Mesodermal cell (in vitro differentiated cells): ENCODE measurements at regions not wholly inside any gene's neighbourhood (a gene's known extent, or its start where the extent isn't known, plus 50 kb on each side); places are given as distances from the start of the nearest gene placed in this dataset.

ENCODE experiments used
- H3K27ac ChIP-seq: 2 replicates; pipeline ENCODE4 v1.7.0; 2013; ENCODE audit warnings: mild to moderate bottlenecking, low read depth, low read length, moderate library complexity; ENCODE audit not compliant: severe bottlenecking
- H3K36me3 ChIP-seq: 2 replicates; pipeline ENCODE4 v1.7.1; 2013; ENCODE audit warnings: mild to moderate bottlenecking, low read length, moderate library complexity; ENCODE audit not compliant: control insufficient read depth, insufficient read depth
- H3K4me1 ChIP-seq: one replicate; pipeline ENCODE4 v1.7.1; 2013; ENCODE audit warnings: mild to moderate bottlenecking, low read length; ENCODE audit not compliant: insufficient read depth, control insufficient read depth, poor library complexity, severe bottlenecking
- H3K4me3 ChIP-seq: 2 replicates; pipeline ENCODE4 v1.7.0; 2013; ENCODE audit warnings: low read length, control low read depth, mild to moderate bottlenecking; ENCODE audit not compliant: insufficient read depth, poor library complexity, severe bottlenecking; ENCODE audit errors: extremely low read depth
- H3K9me3 ChIP-seq: 2 replicates; pipeline ENCODE4 v1.7.1; 2013; ENCODE audit warnings: mild to moderate bottlenecking, low read length, moderate library complexity; ENCODE audit not compliant: control insufficient read depth
- WGBS, 2 experiments: methylation state at CpG; one replicate each; pipeline ENCODE4 v1.1.5; 2013; ENCODE audit warnings: missing lambda C conversion rate in 2 of 2; ENCODE audit not compliant: insufficient coverage in 2 of 2; 5-methylcytosine and 5-hydroxymethylcytosine counted together

DNA sequence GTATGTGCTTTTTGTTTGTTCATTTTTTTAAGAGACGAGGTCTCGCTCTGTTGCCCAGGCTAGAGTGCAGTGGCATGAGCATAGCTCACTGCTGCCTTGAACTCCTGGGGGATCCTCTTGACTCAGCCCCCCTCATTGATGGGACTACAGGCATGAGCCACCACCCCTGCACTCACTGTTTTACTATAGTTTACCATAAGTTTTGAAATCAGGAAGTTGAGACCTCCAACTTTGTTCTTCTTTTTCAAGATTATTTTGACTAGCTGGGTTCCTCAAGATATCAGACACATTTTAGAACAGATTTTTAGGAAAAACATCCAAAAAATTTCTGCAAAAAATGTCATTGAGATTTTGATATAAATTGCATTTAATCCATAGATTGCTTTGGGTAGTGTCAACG lies 120.4 kb upstream of the FGGY start:
- H3K4me3 ChIP-seq: no peak overlapping the region
- H3K27ac ChIP-seq: no peak overlapping the region
- H3K4me1 ChIP-seq: peaks cover 9% of the 10 kb centered on the region
- WGBS, 2 experiments: no CpG with 5 or more reads among the region's 3 CpGs
- peaks cover 5% of the 10 kb centered on the region for H3K9me3 ChIP-seq
- H3K36me3 ChIP-seq: no peaks in the 10 kb centered on the region

DNA sequence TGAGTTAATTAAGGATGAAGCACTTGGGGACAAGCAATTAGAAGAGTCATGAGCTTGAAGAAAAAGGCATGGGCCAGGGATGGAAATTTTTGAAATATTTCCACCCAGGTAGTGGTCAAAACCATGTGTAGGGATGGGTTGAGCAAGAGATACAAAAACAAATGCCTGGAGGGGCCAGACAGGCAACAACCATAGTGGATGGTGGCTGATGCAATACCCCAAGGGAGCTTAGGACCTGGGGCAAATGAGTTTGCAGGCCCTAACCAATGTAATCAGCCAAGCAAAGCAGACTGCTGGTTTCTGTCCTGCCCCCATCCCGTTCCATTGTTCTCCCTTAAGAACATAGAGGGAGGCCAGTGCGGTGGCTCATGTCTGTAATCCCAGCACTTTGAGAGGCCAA lies 119.1 kb upstream of the FGGY start:
- Histone ChIP-seq H3K4me1 (peaks cover 9% of the 10 kb centered on the region), H3K9me3 (peaks cover 5% of the 10 kb centered on the region), H3K4me3 (no peak overlapping the region), H3K36me3 (no peaks in the 10 kb centered on the region), H3K27ac (no peak overlapping the region)
- WGBS, 2 experiments: no CpG with 5 or more reads among the region's 2 CpGs

DNA sequence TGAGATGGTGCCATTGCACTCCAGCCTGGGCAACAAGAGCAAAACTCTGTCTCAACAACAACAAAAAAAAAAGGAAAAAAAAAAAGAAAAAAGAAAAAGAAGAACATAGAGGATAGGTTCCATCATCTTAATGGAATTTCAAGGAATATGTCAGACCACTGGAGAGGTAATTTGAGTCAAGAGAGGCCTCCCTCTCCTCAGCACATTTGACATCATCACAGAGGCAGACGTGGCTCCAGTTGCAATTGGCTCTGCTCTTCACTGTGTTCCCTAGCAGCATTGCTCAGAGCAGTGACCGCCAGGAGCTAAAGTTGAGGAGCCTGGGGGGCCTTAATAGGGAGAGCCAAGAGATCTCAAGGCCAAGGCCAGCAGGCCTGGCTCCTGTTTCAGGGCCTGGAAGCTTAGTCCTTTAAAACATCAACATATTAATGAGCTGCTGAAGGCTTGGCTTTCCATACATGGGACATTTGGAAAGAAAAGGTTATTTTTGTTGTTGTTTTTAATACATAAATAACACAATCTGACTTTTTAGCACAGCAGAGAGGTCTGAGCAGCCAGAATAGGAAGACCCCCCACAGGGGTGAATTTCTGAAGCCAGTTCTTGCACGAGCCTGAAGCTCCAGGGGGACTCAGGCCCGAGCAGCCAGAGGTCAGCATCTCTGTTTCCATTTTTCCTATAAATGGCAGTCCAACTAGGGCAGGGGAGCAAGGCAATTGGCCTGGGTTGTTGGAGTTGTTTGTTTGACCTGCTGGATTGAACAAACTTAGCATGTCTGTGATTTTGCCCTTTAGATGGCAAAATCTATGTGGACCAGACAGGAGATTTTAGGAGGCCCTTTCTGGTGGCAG lies 118.3 kb upstream of the FGGY start:
- H3K9me3 ChIP-seq: peaks cover 5% of the 10 kb centered on the region
- no peak overlapping the region for H3K27ac ChIP-seq
- H3K4me1 ChIP-seq: peaks cover 5% of the 10 kb centered on the region
- no peak overlapping the region for H3K4me3 ChIP-seq
- WGBS, 2 experiments: 60 to 91% methylated on average over 1 to 4 of the region's 4 CpGs
- H3K36me3 ChIP-seq: no peaks in the 10 kb centered on the region

DNA sequence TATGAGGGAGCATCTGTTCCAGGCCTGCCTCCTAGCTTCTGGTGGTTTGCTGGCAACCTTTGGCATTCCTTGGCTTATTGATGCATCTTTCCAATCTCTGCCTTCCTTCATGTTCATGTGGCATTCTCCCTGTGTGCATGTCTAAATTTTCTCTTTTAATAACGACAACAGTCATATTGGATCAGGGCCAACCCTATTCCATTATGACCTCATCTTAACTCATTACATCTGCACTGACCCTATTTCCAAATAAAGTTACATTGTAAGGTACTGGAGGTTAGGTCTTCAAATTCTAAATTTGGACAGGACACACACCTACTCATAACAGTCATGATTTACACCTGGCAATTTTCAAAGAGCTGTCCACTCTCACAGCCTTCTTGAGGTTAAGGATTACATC lies 117.2 kb upstream of the FGGY start:
- Histone ChIP-seq H3K36me3 (no peaks in the 10 kb centered on the region), H3K4me1 (no peaks in the 10 kb centered on the region), H3K27ac (no peak overlapping the region), H3K9me3 (peaks cover 5% of the 10 kb centered on the region), H3K4me3 (no peak overlapping the region)
- WGBS, 2 experiments: 100% methylated on average over 1 of the region's 1 CpG

DNA sequence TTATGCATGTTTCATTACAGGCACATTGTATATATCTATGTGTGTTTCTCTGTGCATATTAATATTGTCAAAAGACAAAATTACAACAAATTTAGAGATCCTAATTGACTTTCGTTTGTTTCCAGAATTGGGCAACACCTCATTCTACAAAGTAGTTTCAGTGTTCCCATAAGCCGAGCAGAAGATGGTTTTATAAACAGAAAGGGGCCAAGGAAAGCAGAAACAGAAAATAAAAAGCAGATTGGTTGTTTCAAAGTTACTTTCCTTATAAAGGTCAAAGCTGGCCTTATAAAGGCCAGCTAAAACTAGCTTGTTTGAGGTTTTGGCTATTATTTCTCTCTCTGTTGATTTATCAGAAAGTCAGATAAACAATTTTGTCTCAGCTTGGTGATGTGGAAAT lies 116.2 kb upstream of the FGGY start:
- Histone ChIP-seq H3K36me3 (no peaks in the 10 kb centered on the region), H3K4me3 (no peak overlapping the region), H3K9me3 (peaks cover 5% of the 10 kb centered on the region), H3K4me1 (no peaks in the 10 kb centered on the region), H3K27ac (no peak overlapping the region)
- WGBS, 2 experiments: 100% methylated on average over 2 of the region's 2 CpGs; no CpG with 5 or more reads in 1 of the 2 experiments

DNA sequence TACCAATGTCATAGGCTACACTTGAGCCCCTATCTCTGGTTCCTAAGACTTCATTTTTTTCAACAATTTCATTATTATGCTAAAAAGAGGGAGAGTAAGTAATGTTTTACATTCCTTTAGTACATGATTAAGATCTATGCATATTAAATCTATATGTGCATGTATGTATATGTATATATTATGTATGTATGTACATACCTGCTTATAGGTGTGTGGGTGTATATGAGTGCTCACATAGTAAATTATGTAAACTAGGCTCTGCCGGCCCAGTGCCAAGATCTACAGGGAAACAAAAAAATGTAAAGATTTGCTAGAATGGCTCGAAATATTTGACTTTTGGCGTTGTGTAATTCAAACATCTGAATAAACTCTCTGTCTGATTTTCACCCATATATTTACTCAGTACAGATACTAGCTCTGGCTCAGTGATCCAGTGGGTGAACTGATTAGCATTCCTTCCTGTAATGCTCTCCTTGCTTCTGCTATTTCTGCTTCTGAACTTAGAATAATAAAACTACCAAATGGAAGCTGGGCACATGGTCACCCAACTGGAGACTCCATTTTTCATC lies 113.1 kb upstream of the FGGY start:
- no peaks in the 10 kb centered on the region for H3K36me3 ChIP-seq
- WGBS, 2 experiments: 86 to 100% methylated on average over 2 to 3 of the region's 3 CpGs
- no peaks in the 10 kb centered on the region for H3K4me1 ChIP-seq
- H3K9me3 ChIP-seq: no peaks in the 10 kb centered on the region
- H3K4me3 ChIP-seq: no peak overlapping the region
- H3K27ac ChIP-seq: no peak overlapping the region

DNA sequence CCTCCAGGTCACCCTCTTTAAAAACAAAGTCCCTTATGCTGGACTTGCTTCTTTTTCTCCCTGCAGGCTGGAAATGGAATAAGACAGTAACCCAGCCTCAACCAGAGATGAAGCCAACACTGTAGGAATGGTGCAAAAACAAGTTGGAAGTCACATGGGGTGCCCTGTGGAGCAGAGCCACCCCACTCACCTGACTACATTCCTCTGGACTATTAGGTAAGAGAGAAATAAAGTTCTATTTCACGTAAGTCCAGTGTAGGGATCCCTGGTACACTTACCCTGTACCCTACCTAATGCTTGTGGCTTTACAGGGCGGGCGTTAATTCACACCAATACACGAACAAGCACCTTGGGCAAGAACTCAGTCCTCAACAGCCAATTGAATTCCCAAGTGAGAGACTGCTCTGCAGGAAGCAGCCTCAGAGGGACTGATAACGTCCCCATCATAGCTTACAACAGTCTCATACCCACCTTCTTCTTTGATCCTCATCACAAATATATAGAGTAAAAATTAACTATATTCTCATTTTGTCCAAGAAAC lies 112.5 kb upstream of the FGGY start:
- no peaks in the 10 kb centered on the region for H3K4me1 ChIP-seq
- 61 to 71% methylated on average over 1 to 3 of the region's 5 CpGs for WGBS, 2 experiments

DNA sequence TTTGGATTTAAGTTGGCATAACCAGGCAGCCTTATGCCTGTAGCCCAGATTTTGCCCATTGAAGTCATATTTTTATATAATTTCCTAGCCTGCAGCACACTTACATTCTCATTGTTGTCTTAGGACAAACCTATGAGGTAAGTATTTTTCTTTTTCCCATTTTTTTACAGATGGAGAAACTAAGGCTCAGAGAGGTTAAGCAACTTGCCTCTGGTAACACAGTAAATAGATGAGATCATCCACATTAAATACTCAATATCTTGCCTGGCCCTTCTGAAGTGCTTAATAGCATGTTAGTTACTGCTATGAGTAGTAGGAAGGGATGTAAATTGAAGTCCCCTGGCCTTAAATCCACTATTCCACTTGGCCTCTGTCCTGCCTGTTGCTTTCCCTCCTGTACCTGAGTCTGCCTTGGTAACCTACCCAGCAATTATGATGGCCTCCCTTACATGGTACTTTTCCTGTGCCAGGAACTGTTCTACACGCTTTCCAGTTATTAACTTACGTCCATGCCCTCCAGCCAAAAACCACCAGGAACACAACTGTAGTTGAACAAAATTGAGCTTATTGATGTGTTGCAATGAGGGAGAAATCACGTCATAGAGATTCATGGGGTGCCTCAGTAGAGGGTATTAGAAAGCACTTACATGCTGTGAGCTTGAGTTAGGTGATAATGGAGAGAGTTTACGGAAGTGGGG lies 111.6 kb upstream of the FGGY start:
- Histone ChIP-seq H3K4me3 (no peak overlapping the region), H3K27ac (no peak overlapping the region), H3K4me1 (no peaks in the 10 kb centered on the region), H3K9me3 (peaks cover 5% of the 10 kb centered on the region), H3K36me3 (no peaks in the 10 kb centered on the region)
- WGBS, 2 experiments: 88 to 100% methylated on average over 2 to 3 of the region's 4 CpGs

More for the DNA sequence above, 112.5 kb upstream of the FGGY start:
- no peaks in the 10 kb centered on the region for H3K9me3 ChIP-seq
- no peaks in the 10 kb centered on the region for H3K36me3 ChIP-seq
- no peak overlapping the region for H3K4me3 ChIP-seq
- no peak overlapping the region for H3K27ac ChIP-seq

DNA sequence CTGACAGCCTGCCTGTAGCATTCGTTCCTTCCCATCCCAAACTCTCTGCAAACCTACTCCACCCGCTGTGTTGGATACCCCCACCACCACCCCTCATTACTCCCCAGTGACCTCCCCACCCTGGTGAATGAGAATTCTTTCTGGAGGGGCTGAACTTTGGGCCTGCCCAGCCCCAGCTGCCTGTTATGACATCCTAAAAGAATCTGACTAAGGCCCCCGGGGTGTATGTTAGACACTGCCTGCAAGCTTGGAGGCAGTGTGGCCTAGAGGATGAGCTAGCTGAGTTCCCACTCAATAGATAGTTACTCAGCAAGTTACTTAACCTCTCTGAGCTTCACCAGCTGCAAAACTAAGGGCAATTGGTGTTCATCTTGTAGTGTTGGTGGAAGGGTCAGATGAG lies 110.2 kb upstream of the FGGY start:
- Histone ChIP-seq H3K4me1 (no peaks in the 10 kb centered on the region), H3K9me3 (peaks cover 13% of the 10 kb centered on the region), H3K36me3 (no peaks in the 10 kb centered on the region), H3K27ac (no peak overlapping the region), H3K4me3 (no peak overlapping the region)
- WGBS, 2 experiments: 40% methylated on average over 1 of the region's 3 CpGs; no CpG with 5 or more reads in 1 of the 2 experiments

DNA sequence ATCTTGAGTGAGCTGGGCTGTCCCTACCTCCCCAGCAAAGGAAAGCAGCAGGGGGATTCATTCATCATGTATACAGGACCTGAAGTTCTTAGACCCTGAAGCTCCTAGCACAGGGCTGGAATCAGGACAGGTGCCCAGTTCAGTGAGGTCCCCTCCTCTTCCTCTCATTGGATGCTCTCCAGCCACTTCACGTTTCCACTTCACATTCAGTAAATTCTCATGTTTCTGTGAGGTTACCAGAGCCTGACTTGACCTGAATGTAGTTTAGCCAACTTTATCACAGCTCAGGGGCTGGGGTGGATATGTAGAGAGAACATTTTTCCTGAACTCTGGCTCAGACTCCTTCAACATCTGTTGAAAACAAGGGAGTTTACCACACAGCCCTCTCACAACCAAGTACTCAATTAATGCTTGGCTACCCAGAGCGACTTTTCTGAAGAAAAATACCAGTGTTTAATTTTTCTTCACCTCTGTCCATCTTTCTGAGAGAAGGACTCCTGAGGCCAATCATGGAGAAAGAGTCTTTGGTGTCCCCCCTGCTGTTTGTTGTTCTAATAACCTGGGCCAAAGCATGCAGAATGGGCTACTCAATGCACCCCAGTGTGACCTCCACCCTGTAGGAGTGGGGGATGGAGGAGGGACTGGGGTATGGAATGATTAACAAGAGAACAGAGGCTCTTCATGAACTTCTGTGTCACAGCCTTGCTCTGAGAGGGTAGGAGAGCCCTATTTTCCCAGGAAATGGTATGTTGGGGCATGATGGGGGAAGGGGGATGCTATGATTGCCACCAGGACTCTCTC lies 108.3 kb upstream of the FGGY start:
- H3K27ac ChIP-seq: no peak overlapping the region
- no peaks in the 10 kb centered on the region for H3K36me3 ChIP-seq
- 80 to 83% methylated on average over 1 of the region's 2 CpGs for WGBS, 2 experiments
- no peak overlapping the region for H3K4me3 ChIP-seq
- H3K9me3 ChIP-seq: peaks cover 13% of the 10 kb centered on the region
- no peaks in the 10 kb centered on the region for H3K4me1 ChIP-seq
